GM12873 (cell line): ENCODE measurements at regions not wholly inside any gene's neighbourhood (a gene's known extent, or its start where the extent isn't known, plus 50 kb on each side); places are given as distances from the start of the nearest gene placed in this dataset.
A peak's percentile ranks its signal among the peaks of the same experiment; 100 is the strongest.

Experiments
- TF ChIP-seq, protein P1 (sequence below): IDR thresholded peaks from 2 replicates; pipeline ENCODE4 v1.5.1; 2012; ENCODE audit warnings: low read depth, mild to moderate bottlenecking, moderate library complexity, low read length, control low read depth; ENCODE audit not compliant: insufficient read depth; ENCODE audit errors: missing control alignments

GRCh38 chr1:93815366-93816110 is 63.5 kb downstream of the DNTTIP2 start:
- TF ChIP-seq, protein P1, sequence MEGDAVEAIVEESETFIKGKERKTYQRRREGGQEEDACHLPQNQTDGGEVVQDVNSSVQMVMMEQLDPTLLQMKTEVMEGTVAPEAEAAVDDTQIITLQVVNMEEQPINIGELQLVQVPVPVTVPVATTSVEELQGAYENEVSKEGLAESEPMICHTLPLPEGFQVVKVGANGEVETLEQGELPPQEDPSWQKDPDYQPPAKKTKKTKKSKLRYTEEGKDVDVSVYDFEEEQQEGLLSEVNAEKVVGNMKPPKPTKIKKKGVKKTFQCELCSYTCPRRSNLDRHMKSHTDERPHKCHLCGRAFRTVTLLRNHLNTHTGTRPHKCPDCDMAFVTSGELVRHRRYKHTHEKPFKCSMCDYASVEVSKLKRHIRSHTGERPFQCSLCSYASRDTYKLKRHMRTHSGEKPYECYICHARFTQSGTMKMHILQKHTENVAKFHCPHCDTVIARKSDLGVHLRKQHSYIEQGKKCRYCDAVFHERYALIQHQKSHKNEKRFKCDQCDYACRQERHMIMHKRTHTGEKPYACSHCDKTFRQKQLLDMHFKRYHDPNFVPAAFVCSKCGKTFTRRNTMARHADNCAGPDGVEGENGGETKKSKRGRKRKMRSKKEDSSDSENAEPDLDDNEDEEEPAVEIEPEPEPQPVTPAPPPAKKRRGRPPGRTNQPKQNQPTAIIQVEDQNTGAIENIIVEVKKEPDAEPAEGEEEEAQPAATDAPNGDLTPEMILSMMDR = no peak

DNA sequence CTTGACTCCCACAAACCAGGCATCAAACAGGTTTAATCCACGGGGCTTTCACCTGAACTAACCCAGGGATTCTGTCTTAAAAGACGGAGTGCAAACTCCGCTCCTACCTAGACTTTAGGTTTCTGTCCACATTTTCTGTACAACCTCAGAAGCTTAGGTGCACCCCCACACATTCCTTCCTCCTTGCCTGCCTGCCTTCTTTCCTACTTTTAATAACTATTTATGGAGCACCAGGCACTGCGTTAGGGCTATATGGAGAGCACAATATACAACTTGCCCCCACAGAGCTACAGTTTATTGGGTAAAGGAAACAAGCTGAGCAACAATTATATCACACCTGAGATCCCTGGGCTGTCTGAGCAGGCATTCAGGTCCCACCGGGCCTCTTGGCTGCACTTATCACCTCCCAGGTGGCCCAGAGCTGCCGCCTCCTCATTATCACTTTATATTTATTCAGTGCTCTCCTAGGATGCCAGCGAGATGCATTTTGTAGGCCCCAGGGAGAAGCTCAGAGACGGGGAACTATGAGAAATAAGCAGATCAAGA is 64.1 kb downstream of the DNTTIP2 start:
- TF ChIP-seq, protein P1 = no peak

DNA sequence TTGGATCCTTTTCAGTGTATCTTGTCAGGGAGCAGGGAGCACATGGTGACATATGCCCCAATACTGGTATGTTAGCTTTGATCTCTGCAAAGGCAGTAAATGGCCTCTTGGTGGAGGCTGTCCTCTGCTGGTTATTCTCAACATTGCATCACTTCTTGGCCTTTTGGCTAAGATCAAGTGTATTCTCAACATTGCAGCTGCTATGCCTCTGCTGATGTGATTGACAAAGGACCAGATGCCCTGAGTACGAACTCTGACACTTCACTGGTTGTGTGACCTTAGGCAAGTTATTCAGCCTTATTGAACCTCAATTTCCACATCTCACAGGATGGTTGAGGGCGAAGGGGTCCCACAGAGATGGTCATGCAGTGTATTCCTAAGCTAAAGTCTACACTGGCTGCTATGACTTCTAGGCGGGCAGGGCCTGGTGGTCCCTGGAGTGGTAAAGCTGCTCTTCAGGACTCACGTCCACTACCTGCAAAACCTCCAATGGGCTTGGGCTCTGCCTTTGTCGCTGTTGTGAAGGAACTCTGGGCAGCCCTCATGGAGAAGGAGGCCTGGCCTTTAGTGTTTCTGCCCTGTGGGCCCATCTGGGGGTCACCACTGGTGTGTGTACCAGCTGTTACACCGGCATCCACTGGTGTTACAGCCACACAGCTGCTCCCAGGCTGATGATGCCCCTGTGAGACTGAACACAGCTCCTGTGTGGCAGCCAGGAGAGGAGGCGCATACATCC is 64.8 kb downstream of the DNTTIP2 start:
- TF ChIP-seq, protein P1 = peak; percentile 100

- TF ChIP-seq, protein P1 = no peak
Observed at GRCh38 chr1:93813076-93813475, 65.9 kb downstream of the DNTTIP2 start.

DNA sequence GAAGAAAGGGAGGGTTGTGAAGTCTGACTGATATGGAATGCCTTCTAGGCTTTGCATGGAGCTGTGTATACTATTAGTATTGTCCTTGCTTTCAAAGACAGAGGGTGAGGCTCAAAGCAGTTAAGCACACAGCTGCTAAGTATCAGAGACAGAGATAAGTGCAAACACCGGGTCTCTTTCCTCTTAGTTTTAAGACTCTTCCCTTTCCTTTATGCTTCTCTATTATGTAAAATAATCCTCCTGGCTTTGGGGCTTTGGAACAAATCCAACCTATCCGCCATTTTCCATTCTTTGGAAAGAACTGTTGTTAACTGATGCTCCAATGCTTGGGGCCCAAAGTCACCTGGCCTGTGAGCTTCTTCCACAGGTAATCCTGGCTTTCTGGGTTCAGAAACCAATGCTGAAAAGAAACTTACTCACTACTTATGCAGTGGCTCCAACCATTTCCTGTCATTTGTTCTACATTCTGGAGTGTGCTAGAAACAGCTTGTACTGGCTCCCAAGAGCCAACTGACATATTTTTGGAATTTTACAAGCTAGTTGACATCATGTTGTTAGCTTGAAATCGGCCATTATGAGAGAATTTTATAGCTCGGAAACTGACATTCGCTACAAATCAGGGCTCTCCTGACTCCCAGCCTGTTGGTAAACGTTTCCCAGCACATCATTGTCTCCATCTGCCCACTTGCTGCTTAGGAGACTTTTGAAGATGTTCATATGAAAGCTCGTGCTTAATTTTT is 67.5 kb downstream of the DNTTIP2 start:
- TF ChIP-seq, protein P1 = no peak

GRCh38 chr1:93810316-93810715 is 68.7 kb downstream of the DNTTIP2 start:
- TF ChIP-seq, protein P1 = no peak

DNA sequence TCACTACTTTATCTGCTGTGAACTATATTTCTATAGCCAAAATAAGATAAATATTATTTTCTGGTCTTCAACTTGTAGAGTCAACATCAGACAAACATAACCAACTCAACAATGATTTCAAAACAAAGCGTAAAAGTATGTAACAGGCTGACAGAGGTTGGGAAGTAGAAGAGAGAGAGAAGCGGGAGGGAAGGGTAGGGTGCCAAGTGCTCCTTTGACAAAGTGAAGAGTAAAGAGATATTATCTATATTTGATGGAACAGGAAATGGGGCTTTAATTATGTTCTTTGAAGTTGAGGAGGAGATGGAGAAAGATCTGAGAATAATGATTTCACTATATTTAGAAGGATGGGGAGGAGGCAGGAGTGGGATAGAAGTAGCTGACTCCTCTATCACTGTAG is 70.1 kb downstream of the DNTTIP2 start:
- TF ChIP-seq, protein P1 = no peak
